Subcutaneous abdominal adipose tissue (tissue), 5 donors: ENCODE measurements at regions not wholly inside any gene's neighbourhood (a gene's known extent, or its start where the extent isn't known, plus 50 kb on each side); places are given as distances from the start of the nearest gene placed in this dataset.

Source experiments
- H3K27ac ChIP-seq: one replicate; pipeline ENCODE4 v1.7.0; 2013; ENCODE audit warnings: low read depth, mild to moderate bottlenecking, inconsistent platforms, low read length, moderate library complexity
- H3K27me3 ChIP-seq, 5 donors: one replicate each; pipeline ENCODE4 v1.7.0; 2013; ENCODE audit warnings: low read length in 5 of 5, inconsistent platforms in 1 of 5; ENCODE audit not compliant: control insufficient read depth in 5 of 5, insufficient read depth in 4 of 5
- H3K36me3 ChIP-seq, 5 donors: one replicate each; pipeline ENCODE4 v1.7.0; 2013; ENCODE audit warnings: low read length in 5 of 5; ENCODE audit not compliant: control insufficient read depth in 5 of 5, insufficient read depth in 5 of 5
- H3K4me1 ChIP-seq, 5 donors: one replicate each; pipeline ENCODE4 v1.7.0; 2013; ENCODE audit warnings: low read length in 5 of 5, mild to moderate bottlenecking in 3 of 5, moderate library complexity in 1 of 5; ENCODE audit not compliant: control insufficient read depth in 5 of 5, insufficient read depth in 5 of 5
- H3K4me3 ChIP-seq, 5 donors: one replicate each; pipeline ENCODE4 v1.7.0; 2013; ENCODE audit warnings: low read length in 5 of 5, low read depth in 1 of 5
- H3K9ac ChIP-seq, 5 donors: one replicate each; pipeline ENCODE4 v1.7.0; 2013; ENCODE audit warnings: low read length in 5 of 5, mild to moderate bottlenecking in 4 of 5, moderate library complexity in 3 of 5
- H3K9me3 ChIP-seq, 5 donors: one replicate each; pipeline ENCODE4 v1.7.0; 2013; ENCODE audit warnings: low read length in 5 of 5; ENCODE audit not compliant: control insufficient read depth in 5 of 5
- donor health status: healthy.
- donor health status: healthy.
- donor health status: healthy.
- donor health status: healthy.
- donor health status: healthy.

- H3K4me3 ChIP-seq = no peak overlapping the region
- no peaks in the 10 kb centered on the region for H3K36me3 ChIP-seq
- no peaks in the 10 kb centered on the region for H3K9me3 ChIP-seq
- no peak overlapping the region for H3K9ac ChIP-seq
- H3K27me3 ChIP-seq = no peaks in the 10 kb centered on the region
- H3K4me1 ChIP-seq = peaks cover 0 to 10% (median 0%) of the 10 kb centered on the region in 5 donors
- H3K27ac ChIP-seq = no peak overlapping the region
These were observed 130.5 kb upstream of the ANO3 start for GRCh38 chr11:26201411-26201810.

GRCh38 chr11:26202754-26203153 is 129.2 kb upstream of the ANO3 start:
- Histone ChIP-seq H3K36me3 (no peaks in the 10 kb centered on the region), H3K4me1 (peaks cover 0 to 10% (median 0%) of the 10 kb centered on the region in 5 donors), H3K9me3 (no peaks in the 10 kb centered on the region), H3K4me3 (no peak overlapping the region), H3K27ac (no peak overlapping the region), H3K9ac (no peak overlapping the region), H3K27me3 (no peaks in the 10 kb centered on the region)

GRCh38 chr11:26204101-26204500 is 127.8 kb upstream of the ANO3 start:
- H3K27me3 ChIP-seq = no peaks in the 10 kb centered on the region
- no peak overlapping the region for H3K27ac ChIP-seq
- H3K9ac ChIP-seq = no peak overlapping the region

GRCh38 chr11:26204839-26205238 is 127.1 kb upstream of the ANO3 start:
- H3K27me3 ChIP-seq = no peaks in the 10 kb centered on the region
- no peaks in the 10 kb centered on the region for H3K9me3 ChIP-seq
- H3K36me3 ChIP-seq = no peaks in the 10 kb centered on the region
- no peak overlapping the region for H3K27ac ChIP-seq
- no peak overlapping the region for H3K4me3 ChIP-seq
- peaks cover 0 to 4% (median 0%) of the 10 kb centered on the region in 5 donors for H3K4me1 ChIP-seq
- H3K9ac ChIP-seq = no peak overlapping the region

More at GRCh38 chr11:26204101-26204500, 127.8 kb upstream of the ANO3 start:
- Histone ChIP-seq H3K36me3 (no peaks in the 10 kb centered on the region), H3K9me3 (no peaks in the 10 kb centered on the region), H3K4me3 (no peak overlapping the region), H3K4me1 (peaks cover 0 to 8% (median 0%) of the 10 kb centered on the region in 5 donors)

- Histone ChIP-seq H3K9me3 (peaks cover 0 to 7% (median 0%) of the 10 kb centered on the region in 5 donors), H3K36me3 (no peaks in the 10 kb centered on the region), H3K27ac (no peak overlapping the region)
These were observed 112.5 kb upstream of the ANO3 start for GRCh38 chr11:26219183-26220117.

GRCh38 chr11:26225646-26226045 is 106.3 kb upstream of the ANO3 start:
- Histone ChIP-seq H3K27me3 (no peaks in the 10 kb centered on the region), H3K36me3 (no peaks in the 10 kb centered on the region), H3K27ac (no peak overlapping the region), H3K9me3 (peaks cover 0 to 7% (median 0%) of the 10 kb centered on the region in 5 donors), H3K4me3 (no peak overlapping the region), H3K4me1 (no peaks in the 10 kb centered on the region), H3K9ac (peak overlapping the region in 1 of 5 donors; percentile 61)

More at GRCh38 chr11:26219183-26220117, 112.5 kb upstream of the ANO3 start:
- Histone ChIP-seq H3K4me1 (peaks cover 0 to 4% (median 0%) of the 10 kb centered on the region in 5 donors), H3K4me3 (no peak overlapping the region), H3K27me3 (no peaks in the 10 kb centered on the region), H3K9ac (no peak overlapping the region)

GRCh38 chr11:26227301-26227746 is 104.6 kb upstream of the ANO3 start:
- H3K4me3 ChIP-seq = no peak overlapping the region
- H3K4me1 ChIP-seq = no peaks in the 10 kb centered on the region
- no peak overlapping the region for H3K27ac ChIP-seq
- H3K9me3 ChIP-seq = peaks cover 0 to 7% (median 0%) of the 10 kb centered on the region in 5 donors
- H3K36me3 ChIP-seq = no peaks in the 10 kb centered on the region
- H3K27me3 ChIP-seq = no peaks in the 10 kb centered on the region
- no peak overlapping the region for H3K9ac ChIP-seq

GRCh38 chr11:26227883-26228502 is 103.9 kb upstream of the ANO3 start:
- no peak overlapping the region for H3K4me3 ChIP-seq
- H3K9me3 ChIP-seq = peaks cover 0 to 7% (median 0%) of the 10 kb centered on the region in 5 donors
- H3K27ac ChIP-seq = no peak overlapping the region
- no peaks in the 10 kb centered on the region for H3K36me3 ChIP-seq
- H3K4me1 ChIP-seq = no peaks in the 10 kb centered on the region
- H3K27me3 ChIP-seq = no peaks in the 10 kb centered on the region
- no peak overlapping the region for H3K9ac ChIP-seq

GRCh38 chr11:26228778-26229177 is 103.2 kb upstream of the ANO3 start:
- Histone ChIP-seq H3K9ac (no peak overlapping the region), H3K27me3 (no peaks in the 10 kb centered on the region), H3K27ac (no peak overlapping the region), H3K9me3 (peaks cover 0 to 3% (median 0%) of the 10 kb centered on the region in 5 donors), H3K4me3 (no peak overlapping the region), H3K36me3 (no peaks in the 10 kb centered on the region), H3K4me1 (no peaks in the 10 kb centered on the region)

GRCh38 chr11:26229257-26229656 is 102.7 kb upstream of the ANO3 start:
- H3K4me3 ChIP-seq = no peak overlapping the region
- H3K4me1 ChIP-seq = no peaks in the 10 kb centered on the region
- H3K36me3 ChIP-seq = no peaks in the 10 kb centered on the region
- H3K9ac ChIP-seq = no peak overlapping the region
- no peak overlapping the region for H3K27ac ChIP-seq
- no peaks in the 10 kb centered on the region for H3K9me3 ChIP-seq
- no peaks in the 10 kb centered on the region for H3K27me3 ChIP-seq
